Tibial artery (tissue), 4 donors: ENCODE measurements at regions not wholly inside any gene's neighbourhood (a gene's known extent, or its start where the extent isn't known, plus 50 kb on each side); places are given as distances from the start of the nearest gene placed in this dataset.

Source experiments
- DNase-seq, 2 donors: peaks; one replicate each; pipeline ENCODE4 v3.0.0-alpha.2; 2019
- H3K27ac ChIP-seq, 2 donors: fragments of 200-600 bp; sonication (generic) in 1 of 2; 1 replicate in 1 of 2; 2 replicates in 1 of 2; pipeline ENCODE4 v1.5.1; 2018 to 2019; ENCODE audit warnings: mild to moderate bottlenecking in 1 of 2
- H3K27me3 ChIP-seq, 2 donors: fragments of 200-600 bp; sonication (generic) in 1 of 2; one replicate each; pipeline versions ENCODE4 v1.5.1 to v1.6.0; 2016 to 2019
- H3K36me3 ChIP-seq, 3 donors: fragments of 200-600 bp; sonication (generic) in 2 of 3; one replicate each; pipeline ENCODE4 v1.5.1; 2016 to 2019; ENCODE audit warnings: mild to moderate bottlenecking in 2 of 3
- H3K4me1 ChIP-seq, 4 donors: fragments of 200-600 bp; sonication (generic) in 2 of 4; 1 replicate in 3 of 4; 2 replicates in 1 of 4; pipeline ENCODE4 v1.5.1; 2016 to 2019
- H3K4me3 ChIP-seq, 2 donors: fragments of 200-600 bp; sonication (generic) in 1 of 2; 1 replicate in 1 of 2; 2 replicates in 1 of 2; pipeline ENCODE4 v1.5.1; 2018 to 2019; ENCODE audit warnings: mild to moderate bottlenecking in 2 of 2
- H3K9me3 ChIP-seq, 3 donors: fragments of 200-600 bp; sonication (generic) in 1 of 3; one replicate each; pipeline ENCODE4 v1.5.1; 2016 to 2019
- CTCF ChIP-seq, 2 experiments: fragments of 200-600 bp in 1 of 2; fragments of 450-650 bp in 1 of 2; IDR thresholded peaks; one replicate each; pipeline ENCODE4 v1.5.1; 2017 to 2019; ENCODE audit warnings: antibody characterized with exemption in 2 of 2, mild to moderate bottlenecking in 1 of 2, moderate library complexity in 1 of 2
- intact Hi-C: fragments of 100-400 bp; cut with DNase I; formaldehyde crosslinking; loops from one replicate; pipeline ENCODE4 v1.15.0; 2023; ENCODE audit warnings: low total_unique reads

GRCh38 chrX:69045616-69046345 is 119.5 kb downstream of the PJA1 start:
- no peak overlapping the region for H3K27ac ChIP-seq
- H3K36me3 ChIP-seq, result no peaks in the 10 kb centered on the region
- no peaks in the 10 kb centered on the region for H3K4me1 ChIP-seq
- no peak for DNase-seq
- intact Hi-C loops, result no loop called here
- no peak for TF ChIP-seq CTCF (IDR thresholded peaks at IDR 0.05)
- H3K27me3 ChIP-seq, result no peaks in the 10 kb centered on the region
- no peak overlapping the region for H3K4me3 ChIP-seq
- no peaks in the 10 kb centered on the region for H3K9me3 ChIP-seq

- no peaks in the 10 kb centered on the region for H3K36me3 ChIP-seq
- no peak overlapping the region for H3K27ac ChIP-seq
- intact Hi-C loops, result no loop called here
- no peak for DNase-seq
- TF ChIP-seq CTCF (IDR thresholded peaks at IDR 0.05), result no peak
- no peaks in the 10 kb centered on the region for H3K9me3 ChIP-seq
- no peaks in the 10 kb centered on the region for H3K4me1 ChIP-seq
- H3K4me3 ChIP-seq, result no peak overlapping the region
- H3K27me3 ChIP-seq, result no peaks in the 10 kb centered on the region
These were observed 126.4 kb downstream of the PJA1 start for GRCh38 chrX:69038816-69039215.

DNA sequence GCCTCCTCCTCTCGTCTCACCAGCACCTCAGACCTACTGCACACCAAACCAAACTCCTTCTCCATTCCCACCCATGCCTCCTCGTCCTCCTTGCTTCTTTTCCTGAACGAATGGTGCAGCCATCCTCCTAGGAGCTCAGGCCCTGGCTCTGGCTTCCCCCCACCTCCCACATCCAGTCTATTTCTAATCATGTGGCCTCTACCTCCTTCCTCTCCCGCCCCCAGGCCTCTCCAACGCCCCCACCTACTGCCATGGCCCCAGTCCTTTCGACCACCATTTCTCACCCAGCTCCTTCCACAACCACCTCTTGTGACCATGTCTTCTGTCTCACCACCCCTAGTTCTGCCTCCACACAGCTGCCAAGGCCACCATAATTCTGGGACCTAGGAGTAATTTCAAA is 127.1 kb downstream of the PJA1 start:
- no peak for DNase-seq
- Histone ChIP-seq H3K27ac (no peak overlapping the region), H3K27me3 (no peaks in the 10 kb centered on the region), H3K9me3 (no peaks in the 10 kb centered on the region), H3K36me3 (no peaks in the 10 kb centered on the region), H3K4me3 (no peak overlapping the region), H3K4me1 (no peaks in the 10 kb centered on the region)
- TF ChIP-seq CTCF (IDR thresholded peaks at IDR 0.05), result no peak
- intact Hi-C loops, result no loop called here

DNA sequence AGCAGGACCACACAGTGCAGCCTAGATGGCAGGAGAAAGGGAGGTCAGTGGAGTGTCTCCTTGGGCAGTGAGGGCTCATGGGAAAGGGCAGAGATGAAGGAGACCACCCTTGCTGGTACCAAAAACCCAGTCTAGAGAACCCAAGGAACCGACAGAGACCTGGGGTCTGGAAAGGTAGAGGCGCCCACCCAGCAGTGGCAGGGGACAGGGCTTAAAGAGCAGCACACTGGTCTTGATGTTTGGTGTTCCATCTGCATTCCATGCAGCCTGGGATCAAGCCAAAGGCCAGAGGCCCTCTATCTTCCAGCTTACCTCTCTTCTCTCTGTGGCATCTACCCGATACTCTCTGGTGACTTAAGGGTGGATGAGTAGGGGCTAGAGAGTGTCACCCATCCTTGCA is 127.5 kb downstream of the PJA1 start:
- no peak overlapping the region for H3K27ac ChIP-seq
- H3K4me1 ChIP-seq, result no peaks in the 10 kb centered on the region
- H3K36me3 ChIP-seq, result no peaks in the 10 kb centered on the region
- no peak for DNase-seq
- no peaks in the 10 kb centered on the region for H3K9me3 ChIP-seq
- intact Hi-C loops, result no loop called here
- H3K4me3 ChIP-seq, result no peak overlapping the region
- no peaks in the 10 kb centered on the region for H3K27me3 ChIP-seq
- TF ChIP-seq CTCF (IDR thresholded peaks at IDR 0.05), result no peak

- H3K9me3 ChIP-seq, result no peaks in the 10 kb centered on the region
- intact Hi-C loops, result no loop called here
- DNase-seq, result no peak
These were observed 128.3 kb downstream of the PJA1 start for GRCh38 chrX:69036674-69037573.

More at GRCh38 chrX:69036674-69037573, 128.3 kb downstream of the PJA1 start:
- no peak overlapping the region for H3K27ac ChIP-seq
- H3K4me3 ChIP-seq, result no peak overlapping the region
- no peaks in the 10 kb centered on the region for H3K36me3 ChIP-seq
- no peaks in the 10 kb centered on the region for H3K27me3 ChIP-seq
- TF ChIP-seq CTCF (IDR thresholded peaks at IDR 0.05), result no peak
- no peaks in the 10 kb centered on the region for H3K4me1 ChIP-seq
